ENCODE measurements at regions not wholly inside any gene's neighbourhood (a gene's known extent, or its start where the extent isn't known, plus 50 kb on each side); places are given as distances from the start of the nearest gene placed in this dataset.

GRCh38 chrX:11992271-11992670, 146.0 kb upstream of the FRMPD4 start:
- Mint-ChIP-seq H3K4me3 (no peak overlapping the region), H3K4me1 (no peaks in the 10 kb centered on the region), H3K27me3 (peaks cover 1% of the 10 kb centered on the region), H3K27ac (no peak overlapping the region), H3K36me3 (no peaks in the 10 kb centered on the region), H3K9me3 (no peaks in the 10 kb centered on the region)

DNA sequence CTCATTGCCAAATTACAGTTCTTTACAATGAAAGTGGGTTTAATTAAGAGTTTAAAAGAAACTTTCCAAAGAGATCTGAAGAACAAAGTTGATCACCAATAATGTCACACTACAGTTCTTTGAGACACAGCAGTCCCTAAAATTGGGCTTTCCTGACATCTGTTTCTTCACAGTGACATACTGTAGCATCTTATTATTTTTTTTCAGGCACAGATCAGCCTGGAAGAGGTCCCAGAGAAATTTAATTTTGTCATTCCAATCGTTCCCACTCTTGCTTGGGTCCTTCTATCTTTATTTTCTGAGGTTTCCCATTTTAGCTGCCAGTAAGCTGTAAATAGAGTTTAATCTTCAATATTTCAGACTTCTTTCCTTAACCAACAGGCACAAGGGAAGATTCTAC, 143.1 kb upstream of the FRMPD4 start:
- Mint-ChIP-seq H3K4me3 (no peak overlapping the region), H3K27ac (no peak overlapping the region), H3K9me3 (no peaks in the 10 kb centered on the region), H3K4me1 (no peaks in the 10 kb centered on the region), H3K36me3 (no peaks in the 10 kb centered on the region), H3K27me3 (peaks cover 2% of the 10 kb centered on the region)

DNA sequence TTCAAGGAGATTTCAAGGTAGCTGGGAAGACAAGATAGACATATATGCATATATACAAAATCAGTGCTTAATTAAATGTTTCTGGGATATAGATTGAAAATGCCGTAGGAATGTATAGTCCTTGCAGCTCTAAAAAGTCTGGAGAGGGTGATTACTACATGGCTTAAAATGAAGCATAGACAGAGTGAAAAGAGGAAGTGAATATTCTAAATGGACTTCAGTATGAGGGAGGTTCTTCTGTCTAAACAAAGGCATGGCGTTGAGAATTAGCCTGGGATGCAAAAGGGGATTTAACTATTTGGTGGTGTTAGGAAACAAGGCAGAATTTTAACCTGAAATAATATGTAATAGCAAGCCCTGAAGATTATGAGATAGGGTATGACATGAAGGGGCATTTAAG, 141.5 kb upstream of the FRMPD4 start:
- Mint-ChIP-seq H3K9me3 (no peaks in the 10 kb centered on the region), H3K27me3 (peaks cover 2% of the 10 kb centered on the region)

DNA sequence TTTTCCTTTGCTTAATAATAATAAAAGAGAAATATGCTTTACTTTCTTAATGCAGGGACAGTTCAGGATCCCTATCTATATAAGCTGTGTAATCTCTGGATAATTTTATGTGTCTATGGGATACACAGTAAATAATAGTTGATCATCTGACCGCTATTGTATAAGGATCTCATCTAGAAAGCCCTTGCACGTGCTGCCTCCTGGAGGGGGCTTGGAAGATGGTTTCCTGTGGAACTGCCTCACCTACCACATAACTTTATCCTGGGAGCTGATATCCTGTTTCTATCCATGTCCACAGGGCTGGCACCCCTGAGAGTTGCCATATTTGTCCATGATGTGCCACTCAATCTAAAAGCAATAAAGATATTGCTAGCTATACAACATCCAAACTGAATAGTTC, 139.3 kb upstream of the FRMPD4 start:
- Mint-ChIP-seq H3K27ac (no peak overlapping the region), H3K27me3 (peaks cover 2% of the 10 kb centered on the region), H3K9me3 (no peaks in the 10 kb centered on the region), H3K4me3 (no peak overlapping the region), H3K4me1 (no peaks in the 10 kb centered on the region), H3K36me3 (no peaks in the 10 kb centered on the region)

More for the DNA sequence above, 141.5 kb upstream of the FRMPD4 start:
- no peaks in the 10 kb centered on the region for H3K36me3 Mint-ChIP-seq
- no peak overlapping the region for H3K4me3 Mint-ChIP-seq
- H3K27ac Mint-ChIP-seq = no peak overlapping the region
- H3K4me1 Mint-ChIP-seq = no peaks in the 10 kb centered on the region

DNA sequence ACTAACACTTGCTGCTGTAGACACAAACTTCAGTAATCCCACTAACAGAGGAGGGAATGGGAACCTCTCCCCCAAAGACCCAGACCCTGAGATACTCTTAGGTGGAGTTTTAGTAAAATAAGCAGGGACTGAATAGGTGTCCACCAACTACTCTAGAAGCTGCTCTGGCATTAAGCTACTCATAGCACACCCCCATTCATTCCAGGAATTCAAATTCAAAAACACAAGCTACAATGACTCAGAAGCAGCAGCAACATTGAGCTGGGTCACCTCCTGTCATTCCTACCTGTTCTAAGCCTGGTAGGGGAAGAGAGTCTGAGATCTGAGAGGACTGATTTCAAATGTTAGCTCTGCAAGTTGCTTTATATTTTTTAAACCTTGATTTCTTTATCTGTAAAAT, 135.4 kb upstream of the FRMPD4 start:
- H3K4me3 Mint-ChIP-seq = no peak overlapping the region
- H3K4me1 Mint-ChIP-seq = no peaks in the 10 kb centered on the region
- no peaks in the 10 kb centered on the region for H3K9me3 Mint-ChIP-seq
- H3K27me3 Mint-ChIP-seq = peaks cover 1% of the 10 kb centered on the region
- H3K36me3 Mint-ChIP-seq = no peaks in the 10 kb centered on the region
- H3K27ac Mint-ChIP-seq = no peak overlapping the region

GRCh38 chrX:12007881-12008280, 130.4 kb upstream of the FRMPD4 start:
- Mint-ChIP-seq H3K4me3 (no peak overlapping the region), H3K36me3 (no peaks in the 10 kb centered on the region), H3K27me3 (peaks cover 2% of the 10 kb centered on the region), H3K4me1 (no peaks in the 10 kb centered on the region), H3K27ac (no peak overlapping the region), H3K9me3 (no peaks in the 10 kb centered on the region)

DNA sequence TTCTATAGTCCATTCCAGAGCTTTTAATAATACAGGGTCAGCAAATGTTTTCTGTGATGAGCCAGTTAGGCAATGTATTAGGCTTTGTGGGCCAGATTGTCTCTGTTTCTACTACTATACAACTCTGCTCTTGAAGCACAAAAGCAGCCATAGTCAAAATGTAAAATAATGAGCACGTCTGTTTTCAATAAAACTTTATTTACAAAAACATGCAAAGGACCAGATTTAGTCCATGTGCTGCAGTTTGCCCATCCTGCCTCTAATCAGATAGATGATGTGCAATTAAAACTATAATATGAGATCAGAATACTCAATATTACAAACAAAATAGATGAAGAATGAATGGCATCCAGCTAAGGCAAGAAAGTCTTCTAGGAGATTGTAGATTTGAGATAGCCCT, 127.8 kb upstream of the FRMPD4 start:
- Mint-ChIP-seq H3K27ac (no peak overlapping the region), H3K36me3 (no peaks in the 10 kb centered on the region), H3K27me3 (peaks cover 2% of the 10 kb centered on the region), H3K9me3 (no peaks in the 10 kb centered on the region), H3K4me3 (no peak overlapping the region), H3K4me1 (no peaks in the 10 kb centered on the region)

DNA sequence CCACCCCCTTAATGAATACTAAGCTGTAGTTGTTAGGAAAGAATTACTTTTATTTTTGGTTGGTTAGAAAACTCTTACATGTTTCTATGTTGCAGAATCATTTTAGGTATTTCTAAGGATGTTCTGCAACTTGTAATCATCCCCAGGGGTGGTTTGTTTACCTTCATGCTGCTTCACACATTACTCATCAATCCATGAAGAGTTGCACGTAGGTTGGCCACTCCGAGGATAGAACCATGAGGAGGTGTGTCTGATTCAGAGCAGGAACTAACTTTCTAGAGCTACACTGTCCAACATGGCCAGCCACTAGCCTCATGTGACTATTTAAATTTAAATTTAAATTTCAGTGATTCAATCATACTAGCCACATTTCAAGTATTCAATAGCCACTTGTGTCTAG, 127.2 kb upstream of the FRMPD4 start:
- H3K27ac Mint-ChIP-seq = no peak overlapping the region
- no peaks in the 10 kb centered on the region for H3K9me3 Mint-ChIP-seq
- H3K4me3 Mint-ChIP-seq = no peak overlapping the region
- H3K36me3 Mint-ChIP-seq = no peaks in the 10 kb centered on the region
- peaks cover 2% of the 10 kb centered on the region for H3K27me3 Mint-ChIP-seq
- no peaks in the 10 kb centered on the region for H3K4me1 Mint-ChIP-seq

GRCh38 chrX:12013211-12013618, 125.1 kb upstream of the FRMPD4 start:
- Mint-ChIP-seq H3K27ac (no peak overlapping the region), H3K4me3 (no peak overlapping the region), H3K36me3 (no peaks in the 10 kb centered on the region), H3K4me1 (no peaks in the 10 kb centered on the region), H3K27me3 (peaks cover 4% of the 10 kb centered on the region), H3K9me3 (no peaks in the 10 kb centered on the region)

GRCh38 chrX:12021698-12022097, 116.6 kb upstream of the FRMPD4 start:
- Mint-ChIP-seq H3K4me1 (no peaks in the 10 kb centered on the region), H3K9me3 (no peaks in the 10 kb centered on the region), H3K27ac (no peak overlapping the region), H3K4me3 (no peak overlapping the region), H3K27me3 (peaks cover 3% of the 10 kb centered on the region), H3K36me3 (no peaks in the 10 kb centered on the region)

GRCh38 chrX:12026481-12026880, 111.8 kb upstream of the FRMPD4 start:
- Mint-ChIP-seq H3K4me1 (no peaks in the 10 kb centered on the region), H3K36me3 (no peaks in the 10 kb centered on the region), H3K27me3 (peaks cover 1% of the 10 kb centered on the region), H3K4me3 (no peak overlapping the region), H3K9me3 (no peaks in the 10 kb centered on the region), H3K27ac (no peak overlapping the region)

DNA sequence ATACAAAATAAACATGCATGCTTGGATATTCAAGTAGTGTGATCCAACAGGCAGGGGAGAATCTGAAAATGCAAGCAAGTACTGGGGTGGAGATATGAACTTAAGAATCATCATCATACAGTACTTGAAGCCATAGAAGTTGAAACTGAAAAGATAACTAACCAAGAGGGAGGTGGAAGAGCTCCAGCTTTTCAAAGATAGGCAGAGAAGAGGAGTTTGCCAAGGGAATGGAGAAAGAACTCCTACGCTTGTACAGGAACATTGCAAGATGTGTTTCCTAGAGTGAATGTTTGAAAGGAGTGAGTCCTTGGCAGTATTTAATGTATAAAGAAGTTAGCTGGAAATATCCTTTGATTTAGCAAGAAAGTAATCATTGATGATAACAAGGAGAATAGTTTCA, 106.2 kb upstream of the FRMPD4 start:
- Mint-ChIP-seq H3K4me1 (no peaks in the 10 kb centered on the region), H3K9me3 (no peaks in the 10 kb centered on the region), H3K4me3 (no peak overlapping the region), H3K36me3 (no peaks in the 10 kb centered on the region), H3K27me3 (peaks cover 1% of the 10 kb centered on the region), H3K27ac (no peak overlapping the region)

GRCh38 chrX:12034741-12035140, 103.5 kb upstream of the FRMPD4 start:
- Mint-ChIP-seq H3K36me3 (no peaks in the 10 kb centered on the region), H3K27ac (no peak overlapping the region), H3K4me1 (no peaks in the 10 kb centered on the region), H3K4me3 (no peak overlapping the region), H3K9me3 (no peaks in the 10 kb centered on the region), H3K27me3 (peaks cover 1% of the 10 kb centered on the region)

GRCh38 chrX:12042615-12043014, 95.7 kb upstream of the FRMPD4 start:
- Mint-ChIP-seq H3K9me3 (no peaks in the 10 kb centered on the region), H3K4me1 (no peaks in the 10 kb centered on the region), H3K4me3 (no peak overlapping the region), H3K27ac (no peak overlapping the region), H3K27me3 (peaks cover 2% of the 10 kb centered on the region), H3K36me3 (no peaks in the 10 kb centered on the region)

- H3K27ac Mint-ChIP-seq = no peak overlapping the region
- no peaks in the 10 kb centered on the region for H3K36me3 Mint-ChIP-seq
- H3K9me3 Mint-ChIP-seq = no peaks in the 10 kb centered on the region
- no peak overlapping the region for H3K4me3 Mint-ChIP-seq
- H3K4me1 Mint-ChIP-seq = no peaks in the 10 kb centered on the region
- H3K27me3 Mint-ChIP-seq = no peaks in the 10 kb centered on the region
Observed at GRCh38 chrX:12052109-12052508, 86.2 kb upstream of the FRMPD4 start.

- no peaks in the 10 kb centered on the region for H3K36me3 Mint-ChIP-seq
- peaks cover 5% of the 10 kb centered on the region for H3K27me3 Mint-ChIP-seq
- H3K4me3 Mint-ChIP-seq = no peak overlapping the region
- H3K27ac Mint-ChIP-seq = no peak overlapping the region
- no peaks in the 10 kb centered on the region for H3K4me1 Mint-ChIP-seq
- H3K9me3 Mint-ChIP-seq = no peaks in the 10 kb centered on the region
Observed at GRCh38 chrX:12058087-12058486, 80.2 kb upstream of the FRMPD4 start.

GRCh38 chrX:12060489-12061260, 77.6 kb upstream of the FRMPD4 start:
- H3K27me3 Mint-ChIP-seq = peaks cover 6% of the 10 kb centered on the region
- no peaks in the 10 kb centered on the region for H3K36me3 Mint-ChIP-seq

More at GRCh38 chrX:12060489-12061260, 77.6 kb upstream of the FRMPD4 start:
- Mint-ChIP-seq H3K9me3 (no peaks in the 10 kb centered on the region), H3K4me3 (no peak overlapping the region), H3K4me1 (no peaks in the 10 kb centered on the region), H3K27ac (no peak overlapping the region)

Measured in activated naive CD4-positive, alpha-beta T cell treated with anti-CD3 and anti-CD28 coated beads, Interleukin-2, amount 50 U/mL, for 24 hours (primary cell).